SK-N-MC (cell line): ENCODE measurements at regions not wholly inside any gene's neighbourhood (a gene's known extent, or its start where the extent isn't known, plus 50 kb on each side); places are given as distances from the start of the nearest gene placed in this dataset.

Experiments
- EZH2 ChIP-seq: fragments of 200-600 bp; sonication (generic); IDR thresholded peaks from one replicate; pipeline ENCODE4 v1.6.1; 2017; ENCODE audit warnings: antibody characterized with exemption
- FOXP2 ChIP-seq: optimal IDR thresholded peaks from 2 replicates; pipeline ENCODE3; 2011; ENCODE audit warnings: mild to moderate bottlenecking, moderate library complexity; ENCODE audit not compliant: insufficient read depth; ENCODE audit errors: extremely low read length, control extremely low read depth
- POLR2AphosphoS5 ChIP-seq: IDR thresholded peaks from 2 replicates; pipeline ENCODE4 v1.6.1; 2012; ENCODE audit warnings: mild to moderate bottlenecking, low read depth, low read length, borderline replicate concordance

GRCh38 chr1:30283199-30283962 lies 440.0 kb downstream of the MATN1 start:
- TF ChIP-seq EZH2 (no peak), POLR2AphosphoS5 (no peak), FOXP2 (no peak)
